ENCODE measurements at regions not wholly inside any gene's neighbourhood (a gene's known extent, or its start where the extent isn't known, plus 50 kb on each side); places are given as distances from the start of the nearest gene placed in this dataset.
"Not testable (repeated sequence)": the region's sequence is repeated elsewhere in the genome, so short reads cannot be mapped to it uniquely, and the experiment has no call there.

GRCh38 chr9:74331607-74332006, 165.5 kb upstream of the RORB start:
- no peak for DNase-seq (ENCODE audit: low read depth in 2 of 2)

- DNase-seq (ENCODE audit: low read depth in 2 of 2): no peak
Observed at GRCh38 chr9:74333384-74334032, 163.6 kb upstream of the RORB start.

GRCh38 chr9:74334271-74334670, 162.9 kb upstream of the RORB start:
- no peak for DNase-seq (ENCODE audit: low read depth in 2 of 2)

- no peak for DNase-seq (ENCODE audit: low read depth in 2 of 2)
Observed at GRCh38 chr9:74336161-74336560, 161.0 kb upstream of the RORB start.

GRCh38 chr9:74348777-74349176, 148.4 kb upstream of the RORB start:
- DNase-seq (ENCODE audit: low read depth in 2 of 2): no peak

GRCh38 chr9:74355107-74355506, 142.0 kb upstream of the RORB start:
- DNase-seq (ENCODE audit: low read depth in 2 of 2): no peak

- no peak for DNase-seq (ENCODE audit: low read depth in 2 of 2)
Observed at GRCh38 chr9:74357577-74357976, 139.6 kb upstream of the RORB start.

GRCh38 chr9:74358959-74359358, 138.2 kb upstream of the RORB start:
- DNase-seq (ENCODE audit: low read depth in 2 of 2): no peak

- DNase-seq (ENCODE audit: low read depth in 2 of 2): no peak
Observed at GRCh38 chr9:74361508-74361907, 135.6 kb upstream of the RORB start.

GRCh38 chr9:74362423-74362822, 134.7 kb upstream of the RORB start:
- DNase-seq (ENCODE audit: low read depth in 2 of 2): no peak

GRCh38 chr9:74366111-74366510, 131.0 kb upstream of the RORB start:
- DNase-seq (ENCODE audit: low read depth in 2 of 2): no peak

GRCh38 chr9:74369844-74370243, 127.3 kb upstream of the RORB start:
- no peak for DNase-seq (ENCODE audit: low read depth in 2 of 2)

GRCh38 chr9:74373348-74373747, 123.8 kb upstream of the RORB start:
- DNase-seq (ENCODE audit: low read depth in 2 of 2): no peak

- no peak for DNase-seq (ENCODE audit: low read depth in 2 of 2)
Observed at GRCh38 chr9:74379718-74380117, 117.4 kb upstream of the RORB start.

GRCh38 chr9:74391816-74392215, 105.3 kb upstream of the RORB start:
- DNase-seq (ENCODE audit: low read depth in 2 of 2): no peak

- no peak for DNase-seq (ENCODE audit: low read depth in 2 of 2)
Observed at GRCh38 chr9:74403581-74403980, 93.6 kb upstream of the RORB start.

- DNase-seq (ENCODE audit: low read depth in 2 of 2): no peak
Observed at GRCh38 chr9:74404620-74405019, 92.5 kb upstream of the RORB start.

- no peak for DNase-seq (ENCODE audit: low read depth in 2 of 2)
Observed at GRCh38 chr9:74407166-74407565, 90.0 kb upstream of the RORB start.

- no peak for DNase-seq (ENCODE audit: low read depth in 2 of 2)
Observed at GRCh38 chr9:74412236-74412979, 84.7 kb upstream of the RORB start.

GRCh38 chr9:74413876-74414275, 83.3 kb upstream of the RORB start:
- DNase-seq (ENCODE audit: low read depth in 2 of 2): no peak

GRCh38 chr9:74414325-74414724, 82.8 kb upstream of the RORB start:
- no peak for DNase-seq (ENCODE audit: low read depth in 2 of 2)

- DNase-seq (ENCODE audit: low read depth in 2 of 2): no peak
Observed at GRCh38 chr9:74415995-74416394, 81.1 kb upstream of the RORB start.

- not testable (repeated sequence) for DNase-seq (ENCODE audit: low read depth in 2 of 2)
Observed at GRCh38 chr9:74424488-74424887, 72.6 kb upstream of the RORB start.

GRCh38 chr9:74431467-74431866, 65.7 kb upstream of the RORB start:
- no peak for DNase-seq (ENCODE audit: low read depth in 2 of 2)

Data from stimulated activated CD4-positive, alpha-beta T cell treated with anti-CD3 and anti-CD28 coated beads, Interleukin-1b, Interleukin-23, amount 100 ng/mL, for 4 hours (primary cell).